SU-DHL-6 (cell line): ENCODE measurements at regions not wholly inside any gene's neighbourhood (a gene's known extent, or its start where the extent isn't known, plus 50 kb on each side); places are given as distances from the start of the nearest gene placed in this dataset.

ENCODE experiments used
- H2AFZ ChIP-seq: fragments of 200-600 bp; sonication (generic); 2 replicates; pipeline ENCODE4 v1.6.1; 2014; ENCODE audit warnings: low read depth, mild to moderate bottlenecking, moderate library complexity, mixed read lengths, antibody characterized with exemption, low read length; ENCODE audit not compliant: severe bottlenecking
- H3F3A ChIP-seq: fragments of 200-600 bp; shearing (Covaris generic); 2 replicates; pipeline ENCODE4 v1.6.0; 2016; ENCODE audit warnings: antibody characterized with exemption, mild to moderate bottlenecking; ENCODE audit not compliant: insufficient read depth
- H3K27ac ChIP-seq: fragments of 200-600 bp; sonication (generic); 2 replicates; pipeline ENCODE4 v1.5.1; 2016; ENCODE audit warnings: low read depth, mild to moderate bottlenecking, low read length, moderate library complexity, mixed read lengths
- H3K27me3 ChIP-seq: fragments of 200-600 bp; sonication (generic), shearing (Covaris generic); 2 replicates; pipeline ENCODE4 v1.6.0; 2014; ENCODE audit warnings: mild to moderate bottlenecking, low read length
- H3K36me3 ChIP-seq: fragments of 200-600 bp; sonication (generic); 2 replicates; pipeline ENCODE4 v1.6.1; 2014; ENCODE audit warnings: mild to moderate bottlenecking, low read length, mixed read lengths
- H3K4me2 ChIP-seq: fragments of 300-600, 200-600 bp; shearing (Covaris generic), sonication (generic); 2 replicates; pipeline ENCODE4 v1.6.0; 2014; ENCODE audit warnings: low read length, low read depth, mild to moderate bottlenecking; ENCODE audit not compliant: poor library complexity, severe bottlenecking
- H3K4me3 ChIP-seq: fragments of 200-600 bp; sonication (generic); 2 replicates; pipeline ENCODE4 v1.5.1; 2014; ENCODE audit warnings: antibody characterized with exemption, low read length, mild to moderate bottlenecking, mixed read lengths; ENCODE audit not compliant: insufficient read depth, poor library complexity, severe bottlenecking
- H3K79me2 ChIP-seq: fragments of 200-600 bp; sonication (generic); 2 replicates; pipeline ENCODE4 v1.6.1; 2014; ENCODE audit warnings: mild to moderate bottlenecking, low read length, moderate library complexity; ENCODE audit not compliant: insufficient read depth
- H3K9ac ChIP-seq: fragments of 200-600 bp; sonication (generic); 2 replicates; pipeline ENCODE4 v1.7.0; 2014; ENCODE audit warnings: mild to moderate bottlenecking, low read length
- H3K9me2 ChIP-seq: fragments of 200-600 bp; sonication (generic); replicated peaks from 2 replicates; pipeline ENCODE4 v1.6.1; 2014; ENCODE audit warnings: low read length; ENCODE audit not compliant: insufficient read depth
- H3K9me3 ChIP-seq: fragments of 200-600 bp; sonication (generic); 2 replicates; pipeline ENCODE4 v1.6.1; 2014; ENCODE audit warnings: low read length, mixed read lengths; ENCODE audit not compliant: insufficient read depth
- H4K20me1 ChIP-seq: fragments of 200-600 bp; sonication (generic); 2 replicates; pipeline ENCODE4 v1.6.1; 2014; ENCODE audit warnings: low read depth, mild to moderate bottlenecking, antibody characterized with exemption, low read length, moderate library complexity, mixed read lengths
- EZH2phosphoT487 ChIP-seq: fragments of 200-600 bp; sonication (generic), shearing (Covaris generic); conservative IDR thresholded peaks from 2 replicates; pipeline ENCODE4 v1.6.1; 2018; ENCODE audit warnings: mild to moderate bottlenecking, antibody characterized with exemption, low read length, moderate library complexity, mixed read lengths
- TF ChIP-seq, protein P1 (sequence below): fragments of 200-600 bp; sonication (generic); IDR thresholded peaks from one replicate; pipeline ENCODE4 v1.5.1; 2017; ENCODE audit warnings: antibody characterized with exemption, mild to moderate bottlenecking, low read length, moderate library complexity; ENCODE audit not compliant: insufficient read depth, poor library complexity, severe bottlenecking

GRCh38 chr11:134655189-134655989 is 243.3 kb upstream of the B3GAT1 start:
- no peaks in the 10 kb centered on the region for H3K36me3 ChIP-seq
- no peaks in the 10 kb centered on the region for H3K79me2 ChIP-seq
- H3K9me2 ChIP-seq, result no peaks in the 10 kb centered on the region
- no peaks in the 10 kb centered on the region for H3K27me3 ChIP-seq
- no peak overlapping the region for H3K27ac ChIP-seq
- H3K9me3 ChIP-seq, result no peaks in the 10 kb centered on the region
- no peak overlapping the region for H3K9ac ChIP-seq
- TF ChIP-seq, protein P1, sequence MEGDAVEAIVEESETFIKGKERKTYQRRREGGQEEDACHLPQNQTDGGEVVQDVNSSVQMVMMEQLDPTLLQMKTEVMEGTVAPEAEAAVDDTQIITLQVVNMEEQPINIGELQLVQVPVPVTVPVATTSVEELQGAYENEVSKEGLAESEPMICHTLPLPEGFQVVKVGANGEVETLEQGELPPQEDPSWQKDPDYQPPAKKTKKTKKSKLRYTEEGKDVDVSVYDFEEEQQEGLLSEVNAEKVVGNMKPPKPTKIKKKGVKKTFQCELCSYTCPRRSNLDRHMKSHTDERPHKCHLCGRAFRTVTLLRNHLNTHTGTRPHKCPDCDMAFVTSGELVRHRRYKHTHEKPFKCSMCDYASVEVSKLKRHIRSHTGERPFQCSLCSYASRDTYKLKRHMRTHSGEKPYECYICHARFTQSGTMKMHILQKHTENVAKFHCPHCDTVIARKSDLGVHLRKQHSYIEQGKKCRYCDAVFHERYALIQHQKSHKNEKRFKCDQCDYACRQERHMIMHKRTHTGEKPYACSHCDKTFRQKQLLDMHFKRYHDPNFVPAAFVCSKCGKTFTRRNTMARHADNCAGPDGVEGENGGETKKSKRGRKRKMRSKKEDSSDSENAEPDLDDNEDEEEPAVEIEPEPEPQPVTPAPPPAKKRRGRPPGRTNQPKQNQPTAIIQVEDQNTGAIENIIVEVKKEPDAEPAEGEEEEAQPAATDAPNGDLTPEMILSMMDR, result no peak
- no peak for TF ChIP-seq EZH2phosphoT487
- H3K4me2 ChIP-seq, result no peak overlapping the region
- no peak overlapping the region for H3K4me3 ChIP-seq
- H3F3A ChIP-seq, result no peaks in the 10 kb centered on the region
- H4K20me1 ChIP-seq, result no peaks in the 10 kb centered on the region
- no peak overlapping the region for H2AFZ ChIP-seq

DNA sequence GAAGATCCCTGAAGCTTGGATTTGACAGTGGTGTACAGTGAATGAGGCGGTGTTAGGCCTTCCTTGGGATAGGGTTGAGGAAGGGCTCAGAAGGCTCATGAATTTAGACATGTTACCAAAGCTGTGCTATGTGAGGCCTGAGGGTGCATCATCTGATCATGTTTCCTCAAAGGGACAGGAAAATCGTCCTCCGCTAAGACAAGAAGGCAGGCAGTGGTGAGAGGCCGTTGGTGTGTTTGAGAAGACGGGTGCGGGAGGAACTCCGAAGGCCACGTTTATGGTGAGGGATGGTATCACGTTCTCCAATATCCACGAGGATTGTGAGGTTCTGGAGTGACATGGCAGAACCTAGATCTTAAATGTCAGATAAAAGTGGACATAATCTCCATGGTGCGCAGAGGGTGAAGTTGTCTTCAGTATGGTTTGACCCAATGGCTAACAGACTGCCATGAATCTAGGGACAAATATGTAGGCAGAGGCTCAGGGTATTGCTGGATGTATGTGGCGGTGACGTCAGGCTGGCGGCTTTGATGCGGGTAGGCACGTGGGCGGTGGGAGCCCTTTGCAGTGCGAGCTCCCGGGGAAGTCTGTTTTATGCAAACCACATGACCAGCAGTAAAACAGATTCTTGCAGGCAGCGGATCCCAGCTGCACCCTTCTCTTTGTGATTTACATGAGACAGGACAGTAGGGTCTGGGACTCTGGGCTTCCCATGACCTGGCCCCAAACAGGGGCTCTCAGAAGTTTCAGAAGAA is 242.3 kb upstream of the B3GAT1 start:
- no peak overlapping the region for H3K4me2 ChIP-seq
- H4K20me1 ChIP-seq, result no peaks in the 10 kb centered on the region
- no peak overlapping the region for H2AFZ ChIP-seq
- no peak overlapping the region for H3K4me3 ChIP-seq
- H3K27me3 ChIP-seq, result no peaks in the 10 kb centered on the region
- H3K9me2 ChIP-seq, result no peaks in the 10 kb centered on the region
- no peaks in the 10 kb centered on the region for H3K36me3 ChIP-seq
- H3K27ac ChIP-seq, result no peak overlapping the region
- H3K9me3 ChIP-seq, result no peaks in the 10 kb centered on the region
- no peak overlapping the region for H3K9ac ChIP-seq
- no peaks in the 10 kb centered on the region for H3F3A ChIP-seq
- no peaks in the 10 kb centered on the region for H3K79me2 ChIP-seq
- TF ChIP-seq, protein P1, result no peak
- TF ChIP-seq EZH2phosphoT487, result no peak

- Histone ChIP-seq H3K27me3 (no peaks in the 10 kb centered on the region), H3K9me3 (no peaks in the 10 kb centered on the region), H3K4me2 (no peak overlapping the region), H3K4me3 (no peak overlapping the region), H3K36me3 (no peaks in the 10 kb centered on the region), H2AFZ (no peak overlapping the region), H4K20me1 (no peaks in the 10 kb centered on the region), H3K79me2 (no peaks in the 10 kb centered on the region), H3F3A (no peaks in the 10 kb centered on the region), H3K9ac (no peak overlapping the region), H3K27ac (no peak overlapping the region), H3K9me2 (no peaks in the 10 kb centered on the region)
- TF ChIP-seq EZH2phosphoT487, result no peak
- TF ChIP-seq, protein P1, result no peak
Observed at GRCh38 chr11:134652586-134653255, 240.7 kb upstream of the B3GAT1 start.
